Fibroblast of skin of abdomen (primary cell): ENCODE measurements at regions not wholly inside any gene's neighbourhood (a gene's known extent, or its start where the extent isn't known, plus 50 kb on each side); places are given as distances from the start of the nearest gene placed in this dataset.
"Not testable (repeated sequence)": the region's sequence is repeated elsewhere in the genome, so short reads cannot be mapped to it uniquely, and the experiment has no call there.

Source experiments
- DNase-seq: peaks from one replicate; pipeline ENCODE4 v3.0.0-alpha.2; 2013

- no peak for DNase-seq
These were observed 98.4 kb upstream of the TARDBP start for GRCh38 chr1:10914056-10914455.

DNA sequence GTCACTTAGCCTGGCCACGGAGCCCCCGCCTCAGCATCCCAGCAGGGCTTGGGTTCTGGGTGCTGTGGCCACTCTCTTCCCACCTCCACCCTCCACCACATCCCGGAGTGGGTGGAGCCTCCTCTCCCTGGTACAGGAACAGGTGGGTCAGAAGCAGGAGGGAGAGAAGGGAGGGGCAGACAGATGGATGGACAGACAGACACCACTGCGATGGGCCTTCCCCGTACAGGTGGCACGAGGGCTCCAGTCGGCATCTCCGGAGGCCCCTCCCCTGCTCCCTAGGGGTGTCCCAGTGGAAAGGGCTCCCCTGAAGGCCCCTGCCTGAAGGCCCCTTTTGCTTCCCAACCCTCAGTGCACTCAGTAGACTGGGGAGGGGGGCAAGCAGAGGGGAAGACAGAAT is 96.9 kb upstream of the TARDBP start:
- DNase-seq, result no peak

- DNase-seq, result no peak
These were observed 96.1 kb upstream of the TARDBP start for GRCh38 chr1:10916311-10916710.

DNA sequence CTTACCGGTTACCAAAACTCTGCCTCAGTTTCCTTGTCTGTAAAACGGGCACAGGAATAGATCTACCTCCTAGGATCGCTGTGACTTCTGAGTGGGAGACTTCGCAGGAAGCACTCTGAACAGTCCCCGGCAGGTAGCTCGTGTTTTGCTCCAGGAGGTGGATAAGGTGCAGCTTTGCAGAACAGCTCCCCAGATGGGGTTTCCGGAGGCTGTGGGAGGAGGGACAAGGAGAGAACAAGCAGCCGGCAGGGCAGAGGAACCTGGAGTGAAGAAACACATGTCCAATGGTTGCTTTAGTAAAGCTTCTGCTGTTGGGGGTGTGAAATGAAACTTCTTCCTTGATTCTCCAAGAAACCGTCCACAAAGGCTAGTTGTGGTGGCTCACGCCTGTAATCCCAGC is 95.5 kb upstream of the TARDBP start:
- no peak for DNase-seq

DNA sequence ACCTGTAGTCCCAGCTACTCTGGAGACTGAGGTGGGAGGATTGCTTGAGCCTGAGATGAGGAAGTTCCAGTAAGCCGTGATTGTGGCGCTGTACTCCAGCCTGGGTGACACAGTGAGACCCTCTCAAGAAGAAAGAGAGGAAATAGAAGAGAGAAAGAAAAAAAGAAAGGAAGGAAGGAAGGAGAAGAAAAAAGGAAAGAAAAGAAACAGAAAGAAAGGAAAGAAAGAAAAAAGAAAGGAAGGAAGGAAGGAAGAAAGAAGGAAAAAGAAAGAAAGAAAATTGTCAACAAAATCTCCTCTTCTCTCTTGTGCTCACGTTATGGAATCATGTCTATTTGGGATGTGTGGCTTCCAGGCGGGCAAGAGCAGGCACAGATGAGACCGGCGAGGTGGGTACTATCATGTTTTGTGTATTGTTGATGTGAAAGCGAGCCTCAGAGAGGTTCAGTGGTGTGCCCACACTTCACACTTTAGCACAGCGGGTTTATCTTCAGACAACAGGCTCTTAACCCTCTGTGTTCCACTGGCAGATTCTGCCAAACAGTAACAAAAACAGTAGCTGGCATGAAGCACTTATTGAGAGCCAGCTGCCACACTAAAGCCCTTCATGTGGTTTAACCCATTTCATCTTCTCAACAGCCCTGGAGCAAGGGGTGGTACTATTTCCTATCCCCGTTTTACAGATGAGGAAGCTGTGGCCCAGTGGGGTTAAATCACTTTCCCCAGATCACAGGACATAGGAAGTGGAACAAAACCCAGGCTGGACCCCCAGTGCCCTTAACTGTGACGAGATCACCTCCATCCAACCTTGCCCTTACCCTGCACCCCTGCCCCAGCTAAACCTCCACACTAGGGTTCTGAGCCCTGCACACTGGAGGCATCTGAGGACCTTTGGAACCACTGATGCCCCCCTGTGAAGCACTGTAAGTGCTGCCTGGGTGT is 94.7 kb upstream of the TARDBP start:
- no peak for DNase-seq

- peak; percentile 78 for DNase-seq
These were observed 93.9 kb upstream of the TARDBP start for GRCh38 chr1:10918531-10918930.

- DNase-seq, result no peak
These were observed 92.3 kb upstream of the TARDBP start for GRCh38 chr1:10920063-10920626.

GRCh38 chr1:10922315-10923060 is 90.0 kb upstream of the TARDBP start:
- DNase-seq, result not testable (repeated sequence)

DNA sequence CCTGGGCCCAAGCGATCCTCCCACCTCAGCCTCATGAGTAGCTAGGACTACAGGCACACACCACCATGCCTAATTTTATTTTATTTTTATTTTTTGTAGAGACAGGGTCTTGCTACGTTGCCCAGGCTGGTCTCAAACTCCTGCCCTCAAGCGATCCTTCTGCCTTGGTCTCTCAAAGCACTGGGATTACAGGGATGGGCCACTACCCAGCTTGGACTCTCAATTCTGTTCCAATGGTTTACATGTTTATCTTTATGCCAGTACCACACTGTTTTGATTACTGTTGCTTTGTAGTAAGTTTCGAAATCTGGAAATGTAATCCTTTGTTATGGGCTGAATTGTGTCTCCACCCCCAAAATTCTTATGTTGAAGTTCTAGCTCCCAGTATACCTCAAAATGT is 88.4 kb upstream of the TARDBP start:
- no peak for DNase-seq

DNA sequence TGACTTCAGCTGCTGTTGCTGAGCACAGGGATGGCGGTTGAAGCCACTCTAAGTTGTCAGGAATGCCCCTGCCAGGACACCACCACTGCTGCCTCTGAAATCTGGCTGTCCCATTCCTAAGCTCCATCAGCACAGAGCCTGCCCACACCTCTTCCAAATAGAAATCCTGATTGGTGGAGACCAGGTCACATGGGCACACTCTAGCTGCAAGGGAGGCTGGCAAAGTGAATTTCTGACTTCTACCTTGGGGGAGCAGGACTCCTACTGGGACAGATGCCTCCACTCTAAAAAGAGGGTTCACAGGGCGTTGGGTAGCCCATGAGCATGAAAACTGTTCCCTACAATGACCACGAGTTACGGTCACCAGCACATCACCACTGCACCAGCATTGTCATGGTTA is 83.8 kb upstream of the TARDBP start:
- DNase-seq, result no peak

- DNase-seq, result no peak
These were observed 80.4 kb upstream of the TARDBP start for GRCh38 chr1:10932088-10932487.

DNA sequence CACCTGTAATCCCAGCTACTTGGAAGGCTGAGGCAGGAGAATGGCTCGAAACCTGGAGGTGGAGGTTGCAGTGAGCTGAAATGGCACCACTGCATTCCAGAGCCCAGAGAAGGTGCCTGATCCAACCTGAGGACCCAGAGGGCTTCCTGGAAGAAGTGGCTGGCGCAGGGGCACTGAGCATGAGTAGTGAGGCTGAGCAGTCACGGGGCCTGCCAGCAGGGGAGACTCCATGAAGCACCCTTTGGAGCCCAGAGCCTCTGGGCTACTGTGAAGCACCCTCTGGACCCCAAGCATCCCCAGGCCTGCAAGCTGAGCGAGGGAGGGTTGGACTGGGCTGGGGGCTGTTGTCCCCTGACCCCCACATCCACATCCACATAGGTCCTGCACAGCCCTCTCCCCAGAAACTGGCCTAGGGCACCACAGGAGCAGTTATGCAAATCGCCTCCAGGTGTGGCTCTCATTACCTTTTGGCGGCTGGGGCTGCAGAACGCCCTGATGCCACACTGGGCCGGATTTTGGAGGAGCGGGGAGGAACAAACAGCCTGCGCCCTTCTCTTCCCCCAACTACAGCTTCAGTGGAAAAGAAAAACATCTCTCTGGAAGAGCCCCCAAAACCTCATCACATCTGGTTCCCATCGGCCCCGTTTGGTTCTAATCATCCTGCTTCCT is 78.2 kb upstream of the TARDBP start:
- no peak for DNase-seq

DNA sequence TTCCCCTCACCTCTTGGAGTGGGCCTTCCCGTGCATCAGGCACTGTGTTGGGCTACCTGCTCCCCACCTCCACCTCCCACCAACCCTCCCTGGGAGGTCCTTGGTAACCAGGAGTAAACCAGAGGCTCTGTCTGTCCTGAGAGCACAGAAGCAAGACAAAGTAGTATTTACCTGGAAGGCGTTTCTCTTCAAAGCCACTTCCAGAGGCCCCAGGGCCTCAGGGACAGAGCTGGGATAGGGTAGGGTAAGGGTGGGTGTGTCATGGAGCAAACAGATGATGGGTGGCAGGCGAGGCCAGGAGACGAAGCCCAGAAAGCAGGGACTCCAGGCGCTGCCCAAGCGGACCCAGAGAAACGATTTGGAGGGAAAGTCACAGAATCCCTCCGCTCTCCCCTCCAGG is 77.2 kb upstream of the TARDBP start:
- no peak for DNase-seq

GRCh38 chr1:10935724-10936123 is 76.7 kb upstream of the TARDBP start:
- no peak for DNase-seq

DNA sequence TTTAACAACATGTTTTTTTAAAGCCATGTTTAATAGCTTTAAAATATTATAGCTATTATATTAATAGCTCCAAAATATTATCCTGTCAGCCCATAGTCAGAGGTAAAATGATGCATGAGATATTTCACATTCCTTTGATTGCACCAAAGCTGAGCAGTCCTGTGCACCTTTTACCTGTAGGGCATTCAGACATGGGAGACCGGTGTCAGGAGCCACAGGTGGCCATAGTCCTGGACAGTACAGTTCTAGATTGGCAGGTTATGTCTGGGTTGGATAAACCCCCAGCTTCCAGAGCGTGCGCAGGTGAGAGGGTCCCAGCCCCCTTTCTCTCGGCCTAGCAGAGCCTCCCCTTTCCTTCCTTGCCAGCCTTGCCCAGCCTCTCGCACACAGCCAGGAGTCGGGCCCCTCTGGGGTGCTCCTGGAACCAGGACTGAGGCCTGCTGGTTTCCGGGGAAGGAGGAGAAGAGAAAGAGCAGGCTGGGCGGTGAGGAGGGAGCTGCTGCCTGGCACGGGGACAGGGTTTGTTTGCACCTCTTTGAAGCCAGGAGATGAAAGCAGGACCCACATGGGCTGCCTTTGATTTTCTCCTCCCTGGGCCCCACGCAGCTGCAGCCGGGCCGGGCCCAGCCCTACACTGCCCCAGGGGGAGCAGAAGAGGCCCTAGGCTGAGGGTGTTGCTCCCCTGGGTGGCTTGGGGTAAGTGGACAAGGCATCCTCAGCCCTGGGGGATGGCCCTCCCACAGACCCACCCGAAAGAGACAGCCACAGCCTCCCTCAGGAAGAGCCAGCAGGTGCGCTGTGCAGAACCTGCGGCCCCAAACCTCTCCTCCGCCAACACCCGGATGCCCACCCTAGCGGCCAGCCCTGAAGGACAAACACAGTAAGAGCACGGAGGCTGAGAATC is 75.2 kb upstream of the TARDBP start:
- DNase-seq, result no peak

DNA sequence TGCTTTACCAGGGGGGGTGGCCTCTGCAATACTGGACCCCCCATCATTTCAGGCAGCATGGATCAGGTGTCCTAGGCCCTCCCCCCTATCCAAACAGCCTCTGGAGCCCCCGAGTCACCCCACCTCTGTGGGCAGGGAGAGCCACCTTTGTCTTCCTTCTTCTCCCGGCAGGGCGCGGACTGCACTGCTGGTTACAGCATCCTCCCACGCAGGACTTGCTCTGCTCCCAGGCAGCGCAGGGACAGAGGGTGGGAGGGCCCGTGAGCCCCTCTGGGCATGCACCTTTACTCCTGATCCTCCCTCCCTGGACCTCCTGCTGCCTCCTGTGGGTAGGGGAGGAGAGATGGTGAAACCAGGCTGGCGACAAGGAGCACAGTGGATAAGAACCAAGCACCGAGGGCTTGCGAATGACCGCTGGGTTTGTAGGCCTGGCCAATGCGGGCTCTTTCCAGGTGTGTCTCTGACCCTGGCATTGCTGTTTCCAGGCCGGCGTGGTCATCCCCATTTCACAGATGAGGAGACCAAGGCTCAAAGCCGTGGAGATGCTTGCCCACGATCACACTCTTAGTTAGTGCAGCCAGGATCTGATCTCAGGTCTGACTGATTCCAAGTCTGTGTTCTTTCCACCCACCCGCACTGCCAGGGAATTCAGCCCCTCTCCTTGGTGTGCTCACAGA is 73.6 kb upstream of the TARDBP start:
- no peak for DNase-seq

GRCh38 chr1:10939654-10940450 is 72.6 kb upstream of the TARDBP start:
- DNase-seq, result peak; percentile 25

- no peak for DNase-seq
These were observed 72.0 kb upstream of the TARDBP start for GRCh38 chr1:10940451-10940804.

DNA sequence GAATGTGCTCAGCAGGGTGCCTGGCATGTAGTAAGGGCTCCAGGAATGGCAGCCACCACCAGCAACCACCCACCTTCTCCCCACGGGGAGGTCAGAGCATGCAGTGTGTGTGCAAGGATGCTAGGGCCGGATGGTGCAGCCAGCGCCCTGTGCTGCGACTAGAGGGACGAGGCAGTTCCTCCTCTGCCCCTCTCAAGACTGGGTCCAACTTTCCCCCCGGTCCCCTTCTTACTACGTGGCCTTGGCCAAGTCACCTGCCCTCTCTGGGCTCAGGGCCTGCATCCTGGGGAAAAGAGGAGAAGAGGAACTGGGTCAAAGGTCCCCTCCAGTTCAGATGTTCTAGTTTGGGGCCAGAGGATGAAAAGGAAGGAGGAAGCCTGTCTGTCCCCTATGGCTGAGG is 71.6 kb upstream of the TARDBP start:
- no peak for DNase-seq

DNA sequence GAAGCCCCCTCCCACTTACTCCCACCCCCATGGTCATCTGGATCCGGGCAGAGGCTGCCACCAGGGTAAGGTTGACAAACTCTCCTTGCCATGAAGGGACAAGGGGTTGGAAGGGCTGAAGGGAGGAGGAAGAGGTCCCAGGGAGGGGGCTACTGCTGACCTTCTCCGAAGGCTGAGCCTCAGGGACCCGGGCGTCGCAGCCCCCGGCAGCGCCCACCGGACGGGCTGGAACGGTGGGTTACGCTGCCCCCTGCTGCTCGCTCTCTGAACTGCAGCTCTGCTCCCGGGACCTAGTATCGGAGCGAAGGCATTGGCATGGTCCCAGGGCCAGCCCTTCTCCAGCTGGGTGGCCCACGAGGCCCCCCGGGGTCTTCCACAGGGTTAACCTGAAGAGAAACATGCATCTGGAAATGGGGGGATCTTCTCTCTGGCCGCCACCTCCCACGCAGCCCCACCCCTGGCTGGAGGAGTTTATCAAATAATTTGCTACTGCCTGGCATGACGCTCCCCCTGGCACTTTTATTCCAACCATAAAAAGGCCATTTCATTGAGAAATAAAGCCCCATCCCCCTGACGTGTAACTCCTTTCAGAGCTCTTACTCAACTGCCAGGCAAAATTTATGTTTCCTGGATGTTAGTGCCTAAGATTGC is 70.4 kb upstream of the TARDBP start:
- DNase-seq, result peak; percentile 40
